Stomach (tissue), 8 donors: ENCODE measurements at regions not wholly inside any gene's neighbourhood (a gene's known extent, or its start where the extent isn't known, plus 50 kb on each side); places are given as distances from the start of the nearest gene placed in this dataset.
"Not testable (repeated sequence)": the region's sequence is repeated elsewhere in the genome, so short reads cannot be mapped to it uniquely, and the experiment has no call there.

Experiments
- DNase-seq, 2 donors: peaks; one replicate each; pipeline versions ENCODE4 v3.0.0 to v3.0.0-alpha.2; 2013 to 2019
- H3K27ac ChIP-seq, 5 donors: fragments of 200-600 bp in 4 of 5; sonication (generic) in 4 of 5; one replicate each; pipeline ENCODE4 v1.5.1; 2013 to 2019; ENCODE audit warnings: mild to moderate bottlenecking in 1 of 5, moderate library complexity in 1 of 5
- H3K27me3 ChIP-seq, 3 donors: fragments of 200-600 bp; sonication (generic); one replicate each; pipeline ENCODE4 v1.5.1; 2017 to 2019; ENCODE audit warnings: mixed run types in 1 of 3
- H3K36me3 ChIP-seq, 4 donors: fragments of 200-600 bp; sonication (generic); 1 replicate in 3 of 4; 2 replicates in 1 of 4; pipeline ENCODE4 v1.5.1; 2016 to 2019
- H3K4me1 ChIP-seq, 4 donors: fragments of 200-600 bp; sonication (generic); one replicate each; pipeline ENCODE4 v1.5.1; 2016 to 2019
- H3K4me3 ChIP-seq, 4 donors: fragments of 200-600 bp; sonication (generic) in 3 of 4; one replicate each; pipeline ENCODE4 v1.5.1; 2016 to 2019; ENCODE audit warnings: mild to moderate bottlenecking in 1 of 4
- H3K9me3 ChIP-seq, 4 donors: fragments of 200-600 bp; sonication (generic); one replicate each; pipeline ENCODE4 v1.5.1; 2016 to 2019
- EP300 ChIP-seq: sonication (generic); formaldehyde crosslinking; IDR thresholded peaks from one replicate; pipeline ENCODE4 v1.6.1; 2017; ENCODE audit warnings: antibody characterized with exemption
- POLR2A ChIP-seq, 4 donors: fragments of 450-650 bp; IDR thresholded peaks; one replicate each; pipeline ENCODE4 v1.6.1; 2016; ENCODE audit warnings: antibody characterized with exemption in 4 of 4, control low read depth in 2 of 4, mild to moderate bottlenecking in 1 of 4, moderate library complexity in 1 of 4
- POLR2AphosphoS5 ChIP-seq, 3 donors: sonication (generic); formaldehyde crosslinking; IDR thresholded peaks; one replicate each; pipeline ENCODE4 v1.6.1; 2016; ENCODE audit warnings: antibody characterized with exemption in 3 of 3
- WGBS, 5 donors: extraction: QIAGEN DNeasy Blood & Tissue Kit in 3 of 5; methylation state at CpG; one replicate each; pipeline versions ENCODE4 v1.1.5 to v1.1.7; 2013 to 2018; 5-methylcytosine and 5-hydroxymethylcytosine counted together
- intact Hi-C: fragments of 100-400 bp; cut with DNase I; formaldehyde crosslinking; loops from one replicate; pipeline ENCODE4 v1.15.1; 2023; ENCODE audit warnings: low total_unique reads
- TF ChIP-seq, protein P1 (sequence below), 7 experiments: fragments of 450-650 bp in 4 of 7; fragments of 200-600 bp in 3 of 7; sonication (generic) in 3 of 7; IDR thresholded peaks; one replicate each; pipeline ENCODE4 v1.5.1; 2016 to 2019; ENCODE audit warnings: antibody characterized with exemption in 7 of 7, control low read depth in 2 of 7, mild to moderate bottlenecking in 1 of 7
- donor health status: healthy with polysubstance abuse.
- donor health status: Bipolar disorder and iron deficiency.
- donor health status: healthy.

- no peaks in the 10 kb centered on the region for H3K36me3 ChIP-seq
- H3K27me3 ChIP-seq = no peaks in the 10 kb centered on the region
- peaks cover 0 to 9% (median 1%) of the 10 kb centered on the region in 4 donors for H3K4me1 ChIP-seq
- TF ChIP-seq, protein P1, sequence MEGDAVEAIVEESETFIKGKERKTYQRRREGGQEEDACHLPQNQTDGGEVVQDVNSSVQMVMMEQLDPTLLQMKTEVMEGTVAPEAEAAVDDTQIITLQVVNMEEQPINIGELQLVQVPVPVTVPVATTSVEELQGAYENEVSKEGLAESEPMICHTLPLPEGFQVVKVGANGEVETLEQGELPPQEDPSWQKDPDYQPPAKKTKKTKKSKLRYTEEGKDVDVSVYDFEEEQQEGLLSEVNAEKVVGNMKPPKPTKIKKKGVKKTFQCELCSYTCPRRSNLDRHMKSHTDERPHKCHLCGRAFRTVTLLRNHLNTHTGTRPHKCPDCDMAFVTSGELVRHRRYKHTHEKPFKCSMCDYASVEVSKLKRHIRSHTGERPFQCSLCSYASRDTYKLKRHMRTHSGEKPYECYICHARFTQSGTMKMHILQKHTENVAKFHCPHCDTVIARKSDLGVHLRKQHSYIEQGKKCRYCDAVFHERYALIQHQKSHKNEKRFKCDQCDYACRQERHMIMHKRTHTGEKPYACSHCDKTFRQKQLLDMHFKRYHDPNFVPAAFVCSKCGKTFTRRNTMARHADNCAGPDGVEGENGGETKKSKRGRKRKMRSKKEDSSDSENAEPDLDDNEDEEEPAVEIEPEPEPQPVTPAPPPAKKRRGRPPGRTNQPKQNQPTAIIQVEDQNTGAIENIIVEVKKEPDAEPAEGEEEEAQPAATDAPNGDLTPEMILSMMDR (IDR thresholded peaks at IDR 0.05) = no peak
- TF ChIP-seq POLR2A (IDR thresholded peaks at IDR 0.05) (no peak), EP300 (no peak), POLR2AphosphoS5 (IDR thresholded peaks at IDR 0.05) (no peak)
- no peak overlapping the region for H3K27ac ChIP-seq
- no peak overlapping the region for H3K4me3 ChIP-seq
- no peaks in the 10 kb centered on the region for H3K9me3 ChIP-seq
- WGBS, 5 donors = 70 to 89% (median 86%) methylated on average over 5 of the region's 5 CpGs
- intact Hi-C loops = no loop called here
- DNase-seq = no peak
Observed at GRCh38 chr4:125642645-125643044, 327.9 kb downstream of the FAT4 start.

DNA sequence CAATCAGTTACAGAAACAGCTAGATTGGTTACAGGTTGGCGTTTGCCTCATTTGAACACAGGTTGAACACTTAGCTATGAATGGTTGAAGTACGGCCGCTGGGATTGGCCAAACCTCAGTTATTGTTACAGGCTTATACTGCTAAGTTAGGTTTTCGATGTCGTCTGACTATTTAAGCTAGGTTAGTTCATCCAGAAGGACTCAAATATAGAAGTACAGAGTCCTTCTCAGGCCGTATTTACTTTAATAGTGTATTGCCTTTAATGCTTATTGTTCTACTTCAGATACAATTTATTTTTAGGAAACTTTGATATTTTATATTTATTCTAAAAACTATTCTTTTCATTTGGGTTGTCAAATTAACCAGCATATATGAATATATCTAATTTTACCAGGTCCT is 334.7 kb downstream of the FAT4 start:
- Histone ChIP-seq H3K27ac (no peak overlapping the region), H3K36me3 (no peaks in the 10 kb centered on the region), H3K4me3 (no peak overlapping the region), H3K4me1 (no peaks in the 10 kb centered on the region), H3K27me3 (no peaks in the 10 kb centered on the region), H3K9me3 (no peaks in the 10 kb centered on the region)
- intact Hi-C loops = no loop called here
- WGBS, 5 donors = 84 to 92% (median 90%) methylated on average over 6 of the region's 6 CpGs
- TF ChIP-seq POLR2A (IDR thresholded peaks at IDR 0.05) (no peak), EP300 (no peak), POLR2AphosphoS5 (IDR thresholded peaks at IDR 0.05) (no peak)
- TF ChIP-seq, protein P1 (IDR thresholded peaks at IDR 0.05) = no peak
- DNase-seq = no peak

GRCh38 chr4:125650557-125650956 is 335.8 kb downstream of the FAT4 start:
- H3K27ac ChIP-seq = no peak overlapping the region
- intact Hi-C loops = no loop called here
- no peaks in the 10 kb centered on the region for H3K36me3 ChIP-seq
- H3K27me3 ChIP-seq = no peaks in the 10 kb centered on the region
- DNase-seq = no peak
- no peaks in the 10 kb centered on the region for H3K4me1 ChIP-seq
- no peak overlapping the region for H3K4me3 ChIP-seq
- H3K9me3 ChIP-seq = no peaks in the 10 kb centered on the region
- no peak for TF ChIP-seq POLR2AphosphoS5 (IDR thresholded peaks at IDR 0.05)
- TF ChIP-seq EP300 = no peak
- TF ChIP-seq, protein P1 (IDR thresholded peaks at IDR 0.05) = no peak
- no peak for TF ChIP-seq POLR2A (IDR thresholded peaks at IDR 0.05)

DNA sequence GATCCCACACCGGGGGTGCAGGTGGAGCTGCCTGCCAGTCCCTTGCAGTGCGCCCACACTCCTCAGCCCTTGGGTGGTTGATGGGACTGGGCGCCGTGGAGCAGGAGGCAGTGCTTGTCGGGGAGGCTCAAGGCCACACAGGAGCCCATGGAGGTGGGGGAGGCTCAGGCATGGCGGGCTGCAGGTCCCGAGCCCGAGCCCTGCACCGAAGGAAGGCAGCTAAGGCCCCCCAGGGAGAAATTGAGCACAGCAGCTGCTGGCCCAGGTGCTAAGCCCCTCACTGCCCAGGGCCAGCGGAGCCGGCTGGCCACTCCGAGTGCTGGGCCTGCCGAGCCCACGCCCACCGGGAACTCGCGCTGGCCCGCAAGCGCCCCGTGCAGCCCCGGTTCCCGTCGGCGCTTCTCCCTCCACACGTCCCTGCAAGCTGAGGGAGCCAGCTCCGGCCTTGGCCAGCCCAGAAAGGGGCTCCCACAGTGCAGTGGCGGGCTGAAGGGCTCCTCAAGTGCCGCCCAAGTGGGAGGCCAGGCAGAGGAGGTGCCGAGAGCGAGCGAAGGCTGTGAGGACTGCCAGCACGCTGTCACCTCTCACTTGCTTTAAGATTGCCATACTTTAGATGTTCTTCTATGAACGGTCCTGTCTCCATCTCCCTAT is 337.1 kb downstream of the FAT4 start:
- DNase-seq, H3K36me3 ChIP-seq, intact Hi-C loops, H3K4me3 ChIP-seq, H3K4me1 ChIP-seq, H3K27ac ChIP-seq, H3K9me3 ChIP-seq, H3K27me3 ChIP-seq: not testable (repeated sequence)
- 92 to 97% (median 96%) methylated on average over 27 to 33 of the region's 33 CpGs for WGBS, 5 donors

GRCh38 chr4:125658773-125659172 is 344.0 kb downstream of the FAT4 start:
- H3K9me3 ChIP-seq = no peaks in the 10 kb centered on the region
- no peaks in the 10 kb centered on the region for H3K27me3 ChIP-seq
- H3K27ac ChIP-seq = no peak overlapping the region
- H3K4me3 ChIP-seq = no peak overlapping the region
- no peak for TF ChIP-seq EP300
- TF ChIP-seq, protein P1 (IDR thresholded peaks at IDR 0.05) = no peak
- no peaks in the 10 kb centered on the region for H3K36me3 ChIP-seq
- no peak for DNase-seq
- no peaks in the 10 kb centered on the region for H3K4me1 ChIP-seq
- intact Hi-C loops = no loop called here
